ENCODE measurements at regions not wholly inside any gene's neighbourhood (a gene's known extent, or its start where the extent isn't known, plus 50 kb on each side); places are given as distances from the start of the nearest gene placed in this dataset.

GRCh38 chr11:42171046-42171445 lies 711.6 kb upstream of the LRRC4C start:
- peaks cover 10 to 59% (median 29%) of the 10 kb centered on the region in 6 donors for H3K9me3 Mint-ChIP-seq
- H3K27me3 Mint-ChIP-seq (ENCODE audit: low read depth in 3 of 3): peaks cover 0 to 1% (median 0%) of the 10 kb centered on the region in 3 donors
- H3K4me3 Mint-ChIP-seq: no peak overlapping the region
- H3K27ac Mint-ChIP-seq: no peak overlapping the region
- H3K4me1 Mint-ChIP-seq: no peaks in the 10 kb centered on the region
- no peak for DNase-seq
- peaks cover 0 to 10% (median 0%) of the 10 kb centered on the region in 3 donors for H3K36me3 Mint-ChIP-seq

GRCh38 chr11:42172441-42172840 lies 713.0 kb upstream of the LRRC4C start:
- Mint-ChIP-seq H3K4me1 (no peaks in the 10 kb centered on the region), H3K27ac (no peak overlapping the region), H3K27me3 (ENCODE audit: low read depth in 3 of 3) (peaks cover 0 to 1% (median 0%) of the 10 kb centered on the region in 3 donors), H3K4me3 (no peak overlapping the region), H3K36me3 (peaks cover 0 to 10% (median 0%) of the 10 kb centered on the region in 3 donors), H3K9me3 (peaks cover 10 to 65% (median 33%) of the 10 kb centered on the region in 6 donors)
- no peak for DNase-seq

DNA sequence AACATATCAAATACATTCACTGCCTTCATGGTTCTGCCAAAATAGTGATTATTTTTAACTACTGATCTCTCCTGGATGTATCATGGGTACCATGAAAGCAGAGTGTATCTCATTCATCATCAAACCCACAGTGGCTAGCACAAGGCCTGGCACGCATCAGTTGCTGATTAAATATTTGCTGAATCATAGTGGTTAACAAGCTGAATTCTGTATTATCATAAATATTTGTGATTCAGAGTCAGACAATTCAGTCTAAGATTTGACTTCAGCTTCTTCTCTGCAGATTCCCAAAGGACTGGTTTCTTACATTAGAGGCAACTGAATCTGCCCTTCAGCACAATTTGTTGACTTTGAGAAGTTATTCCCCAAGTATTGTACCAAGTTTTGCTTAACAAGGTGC lies 715.8 kb upstream of the LRRC4C start:
- Mint-ChIP-seq H3K36me3 (peaks cover 0 to 10% (median 0%) of the 10 kb centered on the region in 3 donors), H3K9me3 (peaks cover 9 to 58% (median 28%) of the 10 kb centered on the region in 6 donors), H3K4me1 (no peaks in the 10 kb centered on the region), H3K27me3 (ENCODE audit: low read depth in 3 of 3) (peaks cover 0 to 1% (median 0%) of the 10 kb centered on the region in 3 donors), H3K4me3 (no peak overlapping the region), H3K27ac (no peak overlapping the region)
- no peak for DNase-seq

- DNase-seq: no peak
- Mint-ChIP-seq H3K36me3 (peaks cover 0 to 5% (median 0%) of the 10 kb centered on the region in 3 donors), H3K27ac (no peak overlapping the region), H3K4me1 (no peaks in the 10 kb centered on the region), H3K27me3 (ENCODE audit: low read depth in 3 of 3) (peaks cover 0 to 2% (median 1%) of the 10 kb centered on the region in 3 donors), H3K9me3 (peaks cover 4 to 49% (median 26%) of the 10 kb centered on the region in 6 donors), H3K4me3 (no peak overlapping the region)
Observed at GRCh38 chr11:42179216-42179615, 719.8 kb upstream of the LRRC4C start.

GRCh38 chr11:42195289-42196013 lies 736.0 kb upstream of the LRRC4C start:
- Mint-ChIP-seq H3K4me1 (no peaks in the 10 kb centered on the region), H3K9me3 (peaks cover 21 to 58% (median 30%) of the 10 kb centered on the region in 6 donors), H3K27me3 (ENCODE audit: low read depth in 3 of 3) (no peaks in the 10 kb centered on the region), H3K27ac (no peak overlapping the region), H3K4me3 (no peak overlapping the region), H3K36me3 (peaks cover 0 to 5% (median 0%) of the 10 kb centered on the region in 3 donors)
- no peak for DNase-seq

DNA sequence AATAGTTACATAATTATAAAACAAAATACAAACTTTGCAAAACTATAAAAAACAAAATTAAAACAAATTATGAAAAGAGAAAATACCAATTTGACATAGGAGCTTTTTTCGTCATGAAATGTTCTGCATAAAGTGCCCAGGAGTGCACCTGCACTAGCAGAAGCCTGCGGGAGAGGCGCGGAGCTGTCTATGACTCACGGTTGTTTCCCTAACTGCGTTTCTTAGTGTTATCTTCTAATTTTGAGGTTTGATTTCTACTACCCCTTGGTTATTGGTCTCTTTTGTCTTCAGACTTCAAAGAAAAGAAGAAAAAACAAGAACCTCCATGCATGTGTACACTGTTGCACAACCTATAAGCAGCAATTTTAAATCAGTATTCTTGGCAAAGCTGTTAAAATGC lies 740.9 kb upstream of the LRRC4C start:
- H3K36me3 Mint-ChIP-seq: peaks cover 0 to 5% (median 3%) of the 10 kb centered on the region in 3 donors
- H3K4me1 Mint-ChIP-seq: no peaks in the 10 kb centered on the region
- no peak overlapping the region for H3K4me3 Mint-ChIP-seq
- H3K27me3 Mint-ChIP-seq (ENCODE audit: low read depth in 3 of 3): peaks cover 0 to 2% (median 0%) of the 10 kb centered on the region in 3 donors
- peaks cover 19 to 55% (median 32%) of the 10 kb centered on the region in 6 donors for H3K9me3 Mint-ChIP-seq
- DNase-seq: no peak
- H3K27ac Mint-ChIP-seq: no peak overlapping the region

- Mint-ChIP-seq H3K4me3 (no peak overlapping the region), H3K27me3 (ENCODE audit: low read depth in 3 of 3) (peaks cover 0 to 2% (median 0%) of the 10 kb centered on the region in 3 donors), H3K4me1 (no peaks in the 10 kb centered on the region), H3K27ac (no peak overlapping the region), H3K9me3 (peaks cover 20 to 50% (median 29%) of the 10 kb centered on the region in 6 donors), H3K36me3 (peaks cover 0 to 5% (median 3%) of the 10 kb centered on the region in 3 donors)
- DNase-seq: no peak
Observed at GRCh38 chr11:42201603-42202148, 742.2 kb upstream of the LRRC4C start.

DNA sequence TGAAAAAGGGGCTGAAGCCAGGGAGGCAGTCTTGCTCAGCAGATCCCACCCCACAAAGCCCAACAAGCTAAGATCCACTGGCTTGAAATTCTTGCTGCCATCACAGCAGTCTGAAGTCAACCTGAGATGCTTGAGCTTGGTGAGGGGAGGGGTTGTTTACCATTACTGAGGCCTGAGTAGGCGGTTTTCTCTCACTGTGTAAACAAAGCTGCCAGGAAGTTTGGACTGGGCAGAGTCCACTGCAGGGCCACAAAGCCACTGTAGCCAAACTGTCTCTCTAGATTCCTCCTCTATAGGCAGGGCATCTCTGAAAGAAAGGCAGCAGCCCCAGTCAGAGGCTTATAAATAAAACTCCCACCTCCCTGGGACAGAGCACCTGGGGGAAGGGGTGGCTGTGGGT lies 746.1 kb upstream of the LRRC4C start:
- Mint-ChIP-seq H3K4me3 (no peak overlapping the region), H3K4me1 (no peaks in the 10 kb centered on the region), H3K27ac (no peak overlapping the region), H3K36me3 (peaks cover 0 to 3% (median 0%) of the 10 kb centered on the region in 3 donors), H3K27me3 (ENCODE audit: low read depth in 3 of 3) (peaks cover 0 to 2% (median 0%) of the 10 kb centered on the region in 3 donors), H3K9me3 (peaks cover 20 to 54% (median 40%) of the 10 kb centered on the region in 6 donors)
- DNase-seq: no peak

- no peak overlapping the region for H3K27ac Mint-ChIP-seq
- no peaks in the 10 kb centered on the region for H3K36me3 Mint-ChIP-seq
- DNase-seq: no peak
- H3K4me3 Mint-ChIP-seq: no peak overlapping the region
- H3K4me1 Mint-ChIP-seq: no peaks in the 10 kb centered on the region
- peaks cover 2 to 40% (median 16%) of the 10 kb centered on the region in 6 donors for H3K9me3 Mint-ChIP-seq
- H3K27me3 Mint-ChIP-seq (ENCODE audit: low read depth in 3 of 3): no peaks in the 10 kb centered on the region
Observed at GRCh38 chr11:42225664-42226063, 766.2 kb upstream of the LRRC4C start.

DNA sequence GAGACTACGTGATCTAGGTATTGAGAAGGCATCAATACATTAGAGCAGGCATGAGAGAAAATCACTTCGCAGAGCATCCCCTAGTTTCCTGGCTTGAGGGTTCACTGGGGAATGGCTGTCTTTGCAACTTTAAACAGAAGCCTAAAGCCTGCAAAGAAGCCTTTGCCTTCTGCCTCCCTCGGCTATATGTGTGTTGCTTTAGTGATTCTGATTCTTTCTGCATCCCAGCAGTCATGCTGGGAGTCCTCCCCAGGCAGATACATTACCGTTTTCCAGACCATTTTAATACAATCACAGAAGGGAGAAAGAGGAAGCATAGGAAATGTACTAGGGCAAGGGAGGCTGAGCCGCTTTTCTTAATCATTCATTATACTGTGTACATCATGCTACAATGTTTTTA lies 773.2 kb upstream of the LRRC4C start:
- no peaks in the 10 kb centered on the region for H3K36me3 Mint-ChIP-seq
- no peaks in the 10 kb centered on the region for H3K4me1 Mint-ChIP-seq
- H3K9me3 Mint-ChIP-seq: peaks cover 10 to 50% (median 26%) of the 10 kb centered on the region in 6 donors
- no peak overlapping the region for H3K4me3 Mint-ChIP-seq
- no peak overlapping the region for H3K27ac Mint-ChIP-seq
- H3K27me3 Mint-ChIP-seq (ENCODE audit: low read depth in 3 of 3): peaks cover 0 to 2% (median 0%) of the 10 kb centered on the region in 3 donors
- DNase-seq: no peak

DNA sequence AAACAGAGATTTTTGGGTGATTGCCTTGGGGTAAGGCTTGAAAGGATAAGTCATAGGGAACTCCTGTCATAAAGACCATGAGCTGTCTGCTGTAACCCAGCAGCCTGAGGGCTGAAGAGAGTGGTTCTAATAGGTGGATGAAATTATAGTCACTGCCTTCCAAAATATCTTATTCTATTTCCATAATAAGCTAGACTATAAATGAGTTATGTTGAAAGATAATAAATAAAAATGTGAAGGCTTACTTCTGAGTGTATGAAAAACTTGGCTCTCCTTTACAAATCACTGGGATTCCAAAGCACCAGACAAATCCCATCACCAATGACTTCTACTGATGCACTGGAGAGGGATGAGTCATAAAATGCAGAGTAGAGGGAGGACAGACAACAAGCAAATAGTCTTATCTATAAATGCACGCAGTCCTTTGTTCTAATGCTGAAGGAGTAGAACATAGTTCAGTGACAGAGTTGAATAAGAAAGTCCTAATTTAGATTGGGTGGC lies 775.0 kb upstream of the LRRC4C start:
- H3K4me1 Mint-ChIP-seq: no peaks in the 10 kb centered on the region
- peaks cover 0 to 2% (median 0%) of the 10 kb centered on the region in 3 donors for H3K27me3 Mint-ChIP-seq (ENCODE audit: low read depth in 3 of 3)
- H3K4me3 Mint-ChIP-seq: no peak overlapping the region
- no peak for DNase-seq
- H3K36me3 Mint-ChIP-seq: no peaks in the 10 kb centered on the region
- H3K27ac Mint-ChIP-seq: no peak overlapping the region
- peaks cover 10 to 55% (median 31%) of the 10 kb centered on the region in 6 donors for H3K9me3 Mint-ChIP-seq

- Mint-ChIP-seq H3K9me3 (peaks cover 12 to 67% (median 37%) of the 10 kb centered on the region in 6 donors), H3K4me1 (no peaks in the 10 kb centered on the region), H3K36me3 (no peaks in the 10 kb centered on the region), H3K27me3 (ENCODE audit: low read depth in 3 of 3) (peaks cover 0 to 2% (median 0%) of the 10 kb centered on the region in 3 donors), H3K4me3 (no peak overlapping the region), H3K27ac (no peak overlapping the region)
- DNase-seq: no peak
Observed at GRCh38 chr11:42237701-42238235, 778.3 kb upstream of the LRRC4C start.

DNA sequence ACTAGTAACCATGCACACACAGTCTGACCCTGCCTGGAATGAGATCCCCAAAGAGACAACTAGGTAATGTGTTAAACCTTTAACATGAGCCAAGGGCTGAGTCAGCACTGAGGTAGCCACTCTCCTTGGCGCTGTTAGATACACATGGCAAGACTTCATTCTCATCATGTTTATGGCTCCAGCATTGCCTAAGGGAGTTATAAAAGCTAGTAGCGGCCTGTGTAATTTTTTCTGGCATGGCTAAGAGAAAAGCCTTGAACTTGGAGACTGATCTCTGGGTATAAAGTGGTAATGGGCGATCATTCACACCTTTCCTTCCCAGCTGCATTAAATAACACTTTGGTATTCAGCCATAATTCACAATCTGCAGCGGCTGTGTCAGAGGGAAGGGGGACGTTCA lies 779.7 kb upstream of the LRRC4C start:
- no peak for DNase-seq
- peaks cover 14 to 61% (median 34%) of the 10 kb centered on the region in 6 donors for H3K9me3 Mint-ChIP-seq
- H3K4me1 Mint-ChIP-seq: no peaks in the 10 kb centered on the region
- no peaks in the 10 kb centered on the region for H3K36me3 Mint-ChIP-seq
- peaks cover 0 to 2% (median 0%) of the 10 kb centered on the region in 3 donors for H3K27me3 Mint-ChIP-seq (ENCODE audit: low read depth in 3 of 3)
- H3K4me3 Mint-ChIP-seq: no peak overlapping the region
- no peak overlapping the region for H3K27ac Mint-ChIP-seq

- H3K27me3 Mint-ChIP-seq (ENCODE audit: low read depth in 3 of 3): peaks cover 0 to 2% (median 0%) of the 10 kb centered on the region in 3 donors
- no peaks in the 10 kb centered on the region for H3K36me3 Mint-ChIP-seq
- no peak overlapping the region for H3K4me3 Mint-ChIP-seq
- no peaks in the 10 kb centered on the region for H3K4me1 Mint-ChIP-seq
- no peak overlapping the region for H3K27ac Mint-ChIP-seq
- no peak for DNase-seq
- H3K9me3 Mint-ChIP-seq: peaks cover 11 to 61% (median 24%) of the 10 kb centered on the region in 6 donors
Observed at GRCh38 chr11:42243385-42243784, 783.9 kb upstream of the LRRC4C start.

All from immature natural killer cell (primary cell).